Raji (cell line): ENCODE measurements at regions not wholly inside any gene's neighbourhood (a gene's known extent, or its start where the extent isn't known, plus 50 kb on each side); places are given as distances from the start of the nearest gene placed in this dataset.

Experiments
- POLR2A ChIP-seq: IDR thresholded peaks from 2 replicates; pipeline ENCODE4 v1.6.1; 2011; ENCODE audit warnings: low read depth, low read length, control low read depth; ENCODE audit not compliant: insufficient read depth

DNA sequence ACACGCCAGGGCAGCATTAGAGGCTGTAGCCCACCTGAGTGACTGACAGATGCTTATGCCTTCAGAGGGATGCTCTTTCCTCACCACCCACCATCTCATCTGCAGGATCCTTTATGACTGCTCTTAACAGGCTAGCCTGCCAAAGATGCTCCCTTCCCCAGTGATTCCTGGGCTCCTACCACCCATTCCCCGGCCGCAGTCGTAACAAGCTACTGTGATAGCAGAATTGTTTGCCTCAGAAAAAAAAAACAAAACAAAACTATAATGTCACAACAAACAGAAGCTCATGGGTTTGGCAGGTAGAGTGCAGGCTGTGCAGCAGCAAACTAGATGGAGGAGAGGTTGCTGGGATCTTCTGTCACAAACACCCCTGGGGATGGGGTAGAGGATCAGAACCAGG lies 343.9 kb upstream of the ZMIZ1 start:
- no peak for TF ChIP-seq POLR2A

GRCh38 chr10:78726171-78726570 lies 342.6 kb upstream of the ZMIZ1 start:
- no peak for TF ChIP-seq POLR2A

DNA sequence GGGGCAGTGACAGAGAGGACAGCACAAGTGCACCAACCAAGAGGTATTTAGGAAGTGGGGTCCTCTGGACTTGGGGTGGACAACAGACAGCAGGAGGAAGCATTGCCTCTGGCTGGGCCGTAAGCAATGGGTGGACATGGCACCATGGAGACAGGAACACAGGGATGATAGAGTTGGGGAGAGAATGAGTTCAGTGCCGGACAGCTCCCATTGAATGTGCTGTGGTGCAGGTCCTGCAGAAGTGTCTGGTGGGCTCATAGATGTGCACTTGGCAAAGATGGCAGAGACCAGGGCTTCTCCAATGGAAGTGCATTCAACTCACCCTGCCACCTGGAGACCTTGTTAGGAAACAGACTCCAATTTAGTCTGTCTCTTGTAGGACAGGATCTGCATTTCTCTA lies 341.5 kb upstream of the ZMIZ1 start:
- TF ChIP-seq POLR2A = no peak

DNA sequence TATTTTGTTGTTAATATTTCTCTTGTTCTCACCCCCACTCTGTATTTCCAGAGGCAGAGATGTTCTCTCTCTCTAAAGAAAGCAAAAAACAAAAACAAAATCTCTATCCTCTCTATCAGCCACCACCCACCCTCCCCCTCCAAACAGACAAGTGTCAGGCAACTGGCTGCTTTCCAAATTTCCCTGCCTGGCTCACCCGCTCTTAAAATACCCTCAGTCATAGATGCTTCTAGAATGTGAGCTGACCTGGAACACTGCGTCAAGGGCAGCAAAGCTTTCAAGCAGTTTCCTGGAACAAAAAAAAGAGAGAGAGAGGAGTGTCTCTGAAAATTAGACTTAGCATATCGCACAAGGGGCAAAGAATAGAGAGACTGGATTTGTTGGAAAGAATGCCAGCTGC lies 341.0 kb upstream of the ZMIZ1 start:
- TF ChIP-seq POLR2A = no peak

GRCh38 chr10:78728176-78728575 lies 340.6 kb upstream of the ZMIZ1 start:
- TF ChIP-seq POLR2A = no peak

- no peak for TF ChIP-seq POLR2A
These were observed 339.4 kb upstream of the ZMIZ1 start for GRCh38 chr10:78729366-78729765.

DNA sequence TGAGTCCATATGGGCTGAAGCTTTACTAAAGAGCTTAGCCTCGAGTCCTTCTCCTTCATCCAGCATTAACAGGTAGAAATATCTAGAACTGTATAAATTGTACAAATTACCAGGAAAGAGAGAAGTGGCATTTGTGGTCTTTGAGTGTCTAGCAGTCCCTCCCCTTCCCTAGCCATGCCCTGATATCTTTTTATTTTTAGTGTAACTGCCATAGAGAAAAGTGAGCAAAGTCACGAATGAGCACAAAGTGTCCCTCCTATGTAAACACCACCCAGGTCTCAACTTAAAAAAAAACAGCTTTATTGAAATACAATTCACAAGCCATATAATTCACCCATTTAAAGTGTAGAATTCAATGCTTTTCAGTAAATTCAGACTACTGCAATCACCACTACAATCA lies 339.0 kb upstream of the ZMIZ1 start:
- no peak for TF ChIP-seq POLR2A

DNA sequence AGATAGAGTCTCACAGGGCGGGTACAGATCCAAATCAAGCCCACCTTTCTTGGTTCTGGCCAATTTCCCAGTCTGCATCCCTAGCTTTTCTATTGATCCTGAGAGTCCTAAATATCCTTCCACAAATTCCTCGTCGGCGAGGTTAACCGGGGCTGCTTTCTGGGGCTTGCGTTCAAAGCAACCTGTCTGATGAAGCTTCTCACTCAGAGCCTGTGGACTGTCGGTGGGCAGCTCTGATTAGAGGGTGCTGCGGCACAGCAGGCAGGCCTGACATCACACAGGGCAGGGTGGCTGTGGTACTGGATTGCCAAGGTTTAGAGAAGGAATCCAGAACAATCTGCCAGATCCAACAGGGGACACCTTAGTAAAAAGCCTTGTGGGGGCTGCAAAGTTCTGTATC lies 338.0 kb upstream of the ZMIZ1 start:
- no peak for TF ChIP-seq POLR2A

GRCh38 chr10:78731675-78732074 lies 337.1 kb upstream of the ZMIZ1 start:
- TF ChIP-seq POLR2A = no peak

DNA sequence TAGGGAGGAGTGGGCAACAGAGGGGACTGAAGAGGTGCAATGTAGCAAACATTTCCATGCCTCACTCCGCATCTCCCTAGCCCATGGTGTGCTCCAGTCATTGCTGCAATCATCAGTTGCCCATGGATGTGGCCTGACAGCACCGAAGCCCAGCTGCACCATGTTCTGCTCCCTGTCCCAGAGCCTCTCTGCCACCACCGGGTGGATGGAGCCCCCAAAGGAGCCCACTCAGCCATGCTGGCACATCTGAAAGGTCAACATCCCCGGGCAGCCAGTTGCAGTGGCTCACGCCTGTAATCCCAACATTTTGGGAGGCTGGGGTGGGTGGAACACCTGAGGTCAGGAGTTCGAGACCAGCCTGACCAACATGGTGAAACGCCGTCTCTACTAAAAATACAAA lies 336.4 kb upstream of the ZMIZ1 start:
- no peak for TF ChIP-seq POLR2A

DNA sequence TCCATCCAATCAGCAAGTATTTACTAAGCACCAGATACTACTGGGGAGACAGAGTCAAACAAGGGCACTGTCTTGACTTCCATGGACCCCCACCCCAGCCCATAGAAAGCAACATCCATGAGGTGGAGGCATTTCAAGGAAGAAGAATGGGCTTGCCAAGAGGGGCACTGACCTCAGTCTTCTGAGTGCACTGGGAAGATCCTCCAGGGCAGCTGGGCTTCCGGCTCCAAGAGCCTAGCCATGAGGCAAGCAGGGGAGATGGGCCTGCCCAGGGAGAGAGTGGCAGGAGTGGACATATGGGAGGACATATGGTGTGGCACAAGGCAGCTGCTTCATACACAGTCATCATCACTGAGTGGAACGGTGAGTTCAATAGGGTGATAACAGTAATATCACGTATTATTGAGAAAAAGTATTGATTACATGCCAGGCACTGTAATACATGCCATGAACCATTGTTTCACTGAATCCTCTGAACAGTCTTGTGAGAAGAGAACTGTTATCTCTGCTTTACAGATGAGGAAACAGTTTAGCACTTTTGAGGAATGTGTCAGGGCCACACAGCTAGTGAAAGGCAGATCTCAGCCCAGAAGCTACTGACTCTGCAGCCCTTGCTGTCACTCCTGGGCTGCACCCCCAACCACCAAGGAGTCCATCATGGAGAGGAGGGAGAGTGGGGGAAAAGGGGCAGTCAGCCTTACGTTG lies 331.7 kb upstream of the ZMIZ1 start:
- TF ChIP-seq POLR2A = no peak

- TF ChIP-seq POLR2A = no peak
These were observed 330.6 kb upstream of the ZMIZ1 start for GRCh38 chr10:78737883-78738856.

DNA sequence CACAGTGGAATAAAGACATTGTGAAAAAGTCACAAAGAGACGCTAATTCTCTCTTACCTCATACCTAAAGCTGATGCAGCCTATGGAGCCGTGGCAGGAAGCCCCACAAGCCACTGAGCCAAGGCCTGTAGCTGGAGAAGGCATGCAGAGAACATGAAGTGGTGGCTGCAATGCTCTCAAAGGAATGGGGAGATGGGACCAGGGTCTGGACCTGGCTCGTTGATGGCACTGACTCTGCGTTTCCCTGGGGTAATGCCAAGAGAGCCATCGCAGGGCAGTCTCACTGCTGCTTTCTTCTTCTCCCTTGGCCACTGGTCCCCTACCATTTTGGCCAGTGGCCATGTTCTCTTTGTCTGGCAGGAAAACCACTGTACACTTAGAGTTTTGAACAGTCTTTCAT lies 329.9 kb upstream of the ZMIZ1 start:
- no peak for TF ChIP-seq POLR2A

DNA sequence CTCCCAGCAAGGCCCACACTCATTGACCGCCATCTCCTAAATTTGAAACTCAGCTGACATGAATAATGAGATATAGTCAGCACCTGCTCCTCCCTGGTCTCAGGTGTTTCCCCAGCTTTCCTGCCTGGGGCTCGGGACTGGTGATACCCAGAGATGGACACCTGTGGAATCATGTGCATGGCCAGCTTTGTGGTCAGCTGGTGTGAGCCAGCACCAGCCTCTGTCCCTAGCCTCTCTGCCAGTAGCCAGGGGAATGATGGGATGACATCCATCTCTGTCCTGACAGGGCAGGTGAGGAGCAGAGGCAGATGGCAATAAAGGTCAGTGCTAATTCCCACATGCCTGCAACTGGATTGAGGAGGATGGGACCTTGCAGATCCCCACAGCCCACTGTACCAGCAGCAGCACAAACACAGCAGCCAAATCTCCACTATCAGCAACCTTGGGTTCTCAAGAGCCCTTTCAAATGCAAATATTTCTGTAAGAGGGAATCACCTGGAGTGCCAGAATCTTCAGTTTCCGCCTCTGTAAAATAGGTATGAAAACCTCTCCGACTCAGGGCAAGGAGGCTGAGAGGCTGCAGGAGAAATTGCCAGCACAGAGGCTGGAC lies 329.2 kb upstream of the ZMIZ1 start:
- TF ChIP-seq POLR2A = no peak

DNA sequence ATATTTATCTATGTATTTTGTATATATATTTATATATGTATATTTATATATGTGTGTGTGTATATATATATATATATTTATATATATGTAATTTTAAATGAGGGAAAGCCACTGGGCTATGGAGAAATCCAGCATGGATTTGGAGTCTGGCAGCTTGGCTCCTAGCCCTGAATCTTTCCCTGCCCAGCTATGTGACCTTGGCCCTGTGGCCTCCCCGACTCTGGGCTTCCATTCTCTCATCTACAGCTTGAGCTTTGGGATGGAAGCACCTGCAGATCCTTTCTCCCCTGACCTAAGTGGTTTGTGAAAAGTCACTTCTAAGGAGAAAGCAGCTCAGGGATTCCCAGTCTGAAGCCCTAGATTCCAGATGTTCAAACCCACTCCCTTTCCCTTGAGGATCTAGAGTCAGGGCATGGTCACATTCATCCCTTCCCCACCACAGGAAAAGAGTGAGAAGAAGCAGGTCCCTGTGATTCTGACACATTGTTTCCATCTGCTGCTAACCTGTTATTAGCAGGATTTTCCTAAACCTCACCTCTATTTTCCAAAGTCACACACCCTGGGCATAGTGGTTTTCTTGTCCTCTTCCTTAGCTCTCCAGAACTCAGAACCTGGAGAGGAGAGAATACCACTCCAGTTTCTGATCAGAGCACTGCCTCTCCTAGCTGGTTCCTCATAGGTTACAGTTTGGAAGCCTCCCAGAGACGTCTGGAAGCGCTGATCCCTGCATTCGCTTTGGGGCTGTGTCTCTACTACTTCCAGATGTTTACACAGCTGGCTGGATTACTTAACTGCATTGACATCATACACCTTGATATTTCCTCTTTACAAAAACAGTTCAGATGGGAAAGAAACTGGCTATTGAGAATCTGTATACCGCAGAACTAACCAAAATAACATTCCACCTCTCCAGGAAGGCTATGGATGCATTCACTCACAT lies 327.5 kb upstream of the ZMIZ1 start:
- TF ChIP-seq POLR2A = no peak
